ENCODE measurements at regions not wholly inside any gene's neighbourhood (a gene's known extent, or its start where the extent isn't known, plus 50 kb on each side); places are given as distances from the start of the nearest gene placed in this dataset.
"Not testable (repeated sequence)": the region's sequence is repeated elsewhere in the genome, so short reads cannot be mapped to it uniquely, and the experiment has no call there.

GRCh38 chr11:80948781-80949180 lies 1508.0 kb upstream of the TENM4 start:
- no peak for DNase-seq (ENCODE audit: low read depth)

DNA sequence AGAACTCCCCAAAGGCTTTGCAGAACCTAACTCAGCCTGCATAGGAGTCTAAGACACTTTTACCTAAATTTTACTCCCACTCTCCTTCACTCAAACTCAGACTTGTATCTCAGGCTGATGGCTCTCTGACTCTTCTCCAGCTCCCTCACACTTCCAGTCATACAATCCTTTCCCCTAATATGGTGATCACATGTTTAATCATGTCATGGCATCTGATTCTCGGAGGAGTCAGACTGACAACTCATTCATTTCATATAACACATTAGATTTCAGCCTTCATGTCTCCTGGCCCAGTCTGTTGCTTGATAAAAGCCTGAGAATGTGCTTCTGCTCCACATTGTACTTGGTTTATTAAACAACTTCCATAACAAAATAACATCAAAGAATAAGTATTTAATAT lies 1503.9 kb upstream of the TENM4 start:
- no peak for DNase-seq (ENCODE audit: low read depth)

- DNase-seq (ENCODE audit: low read depth), result no peak
These were observed 1502.4 kb upstream of the TENM4 start for GRCh38 chr11:80943226-80943625.

- DNase-seq (ENCODE audit: low read depth), result no peak
These were observed 1497.0 kb upstream of the TENM4 start for GRCh38 chr11:80937842-80938241.

GRCh38 chr11:80930038-80930437 lies 1489.2 kb upstream of the TENM4 start:
- DNase-seq (ENCODE audit: low read depth), result no peak

DNA sequence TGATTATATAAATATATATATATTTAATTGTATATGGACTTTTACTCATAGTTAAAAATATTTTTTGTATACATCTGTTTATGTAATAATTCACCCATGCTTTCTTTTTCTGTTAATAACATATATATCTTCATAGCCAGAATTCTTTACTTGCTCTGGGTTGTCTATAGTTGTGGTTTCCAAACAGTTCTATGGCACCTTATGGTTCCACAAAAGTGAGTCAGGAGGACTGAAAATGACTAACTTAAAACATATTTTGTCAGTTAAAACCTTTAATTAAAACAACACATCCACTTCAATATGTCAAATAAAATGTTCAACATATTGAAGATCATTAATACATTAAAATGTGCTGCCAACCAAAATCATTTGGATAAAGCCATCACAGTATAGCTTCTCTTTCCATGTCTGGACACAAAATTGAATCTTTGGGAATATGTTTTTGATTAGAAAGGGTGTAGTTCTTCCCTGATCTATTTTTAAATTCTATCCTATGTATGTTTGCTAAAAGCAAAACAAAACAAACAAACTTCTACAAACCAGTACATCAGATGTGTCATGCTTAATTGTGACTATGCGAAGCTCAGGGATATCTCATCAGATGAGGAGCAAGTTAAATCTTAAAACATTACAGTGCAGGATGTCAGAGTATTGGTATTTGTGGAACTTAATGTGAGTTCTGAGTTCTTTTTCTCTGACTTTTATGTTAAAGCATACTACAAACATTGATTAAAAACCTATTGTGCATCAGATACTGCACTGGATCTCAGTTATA lies 1488.4 kb upstream of the TENM4 start:
- DNase-seq (ENCODE audit: low read depth), result no peak

- DNase-seq (ENCODE audit: low read depth), result no peak
These were observed 1484.5 kb upstream of the TENM4 start for GRCh38 chr11:80925321-80925720.

- DNase-seq (ENCODE audit: low read depth), result not testable (repeated sequence)
These were observed 1480.5 kb upstream of the TENM4 start for GRCh38 chr11:80921310-80921709.

GRCh38 chr11:80916173-80916798 lies 1475.5 kb upstream of the TENM4 start:
- DNase-seq (ENCODE audit: low read depth), result no peak

DNA sequence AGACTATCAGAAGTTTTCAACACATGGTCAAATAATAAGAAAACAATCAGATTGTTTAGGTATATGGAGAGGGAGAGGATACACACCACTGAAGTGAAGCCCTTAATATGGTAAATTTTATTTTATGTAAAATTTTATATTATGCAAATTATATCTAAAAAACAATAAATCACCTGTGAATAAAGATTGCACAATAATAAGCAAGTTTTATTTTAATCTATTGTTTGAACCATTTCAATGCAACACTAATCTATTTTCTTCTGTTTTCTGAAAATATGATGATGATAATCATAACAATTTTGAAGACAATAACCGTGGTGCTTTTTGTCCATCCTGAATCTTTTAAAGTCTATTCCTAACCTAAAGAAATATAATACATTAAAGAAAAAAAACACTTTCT lies 1473.5 kb upstream of the TENM4 start:
- DNase-seq (ENCODE audit: low read depth), result no peak

- DNase-seq (ENCODE audit: low read depth), result no peak
These were observed 1470.8 kb upstream of the TENM4 start for GRCh38 chr11:80911666-80912065.

- no peak for DNase-seq (ENCODE audit: low read depth)
These were observed 1459.4 kb upstream of the TENM4 start for GRCh38 chr11:80900265-80900664.

DNA sequence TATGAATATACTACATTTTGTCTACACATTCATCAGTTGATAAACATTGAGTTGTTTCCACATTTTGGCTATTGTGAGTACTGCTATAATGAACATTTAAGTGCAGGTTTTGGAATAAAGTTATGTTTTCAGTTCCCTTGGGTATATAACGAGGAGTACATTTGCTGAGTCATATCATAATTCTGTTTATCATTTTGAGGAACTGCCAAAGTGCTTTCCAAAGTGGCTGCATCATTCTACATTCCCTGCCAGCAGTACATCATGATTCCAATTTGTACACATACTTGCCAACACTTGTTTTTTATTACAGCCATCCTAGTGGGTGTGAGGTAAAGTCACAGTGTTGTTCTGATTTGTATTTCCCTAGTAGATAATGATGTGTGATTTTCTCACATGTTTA lies 1458.6 kb upstream of the TENM4 start:
- no peak for DNase-seq (ENCODE audit: low read depth)

- DNase-seq (ENCODE audit: low read depth), result no peak
These were observed 1458.1 kb upstream of the TENM4 start for GRCh38 chr11:80898910-80899309.

- DNase-seq (ENCODE audit: low read depth), result no peak
These were observed 1445.9 kb upstream of the TENM4 start for GRCh38 chr11:80886684-80887083.

DNA sequence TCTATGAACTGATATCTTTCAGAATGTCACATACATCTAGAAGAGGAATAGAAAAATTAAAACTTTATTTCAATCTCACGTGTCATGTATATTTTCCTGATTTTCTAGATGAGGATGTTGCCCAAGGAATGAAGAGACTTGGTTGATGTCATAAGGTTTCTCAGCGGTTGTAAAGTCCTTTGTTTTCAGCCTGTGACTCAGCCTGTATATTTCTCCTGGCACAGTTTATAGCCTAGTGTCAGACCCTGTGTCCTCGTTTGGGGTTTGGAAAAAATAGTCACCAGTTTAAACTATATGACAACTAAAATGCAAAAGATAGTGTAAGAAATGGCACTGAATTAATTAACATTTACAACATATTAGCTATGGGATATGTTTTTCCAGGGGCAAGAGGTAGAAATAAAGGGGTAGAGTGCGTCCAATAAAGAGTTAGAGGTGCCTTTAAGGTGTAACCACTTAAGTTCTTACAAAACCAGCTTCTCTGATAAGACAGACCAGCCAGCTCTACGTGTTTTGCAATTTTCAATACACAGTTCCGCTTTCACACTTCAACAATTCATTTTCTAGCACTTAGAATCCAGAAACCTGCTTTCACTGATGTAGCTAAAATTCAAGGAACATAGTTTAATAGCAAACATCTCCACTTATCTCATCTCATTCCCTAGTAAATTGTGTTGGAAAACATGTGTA lies 1432.6 kb upstream of the TENM4 start:
- DNase-seq (ENCODE audit: low read depth), result no peak

GRCh38 chr11:80872116-80872728 lies 1431.4 kb upstream of the TENM4 start:
- DNase-seq (ENCODE audit: low read depth), result no peak

DNA sequence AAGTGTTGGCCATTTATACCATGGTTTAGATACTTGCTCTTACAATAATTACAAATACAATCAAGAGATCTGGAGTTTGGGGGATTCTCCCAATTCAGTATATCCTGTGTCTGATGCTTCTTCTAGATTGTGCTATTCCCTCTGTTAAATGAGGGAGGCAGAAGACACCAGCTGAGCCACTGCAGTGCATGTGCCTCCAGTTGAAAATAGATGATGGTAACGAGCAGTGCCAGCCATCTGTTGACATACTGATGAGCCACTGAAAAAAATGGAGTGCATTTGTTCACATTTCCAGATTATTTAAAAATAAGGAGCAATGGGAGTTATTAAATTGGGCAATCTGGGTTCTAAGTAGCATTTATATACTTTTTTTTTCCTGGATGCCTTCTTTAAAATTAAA lies 1428.0 kb upstream of the TENM4 start:
- no peak for DNase-seq (ENCODE audit: low read depth)

GRCh38 chr11:80862011-80862410 lies 1421.2 kb upstream of the TENM4 start:
- DNase-seq (ENCODE audit: low read depth), result no peak

DNA sequence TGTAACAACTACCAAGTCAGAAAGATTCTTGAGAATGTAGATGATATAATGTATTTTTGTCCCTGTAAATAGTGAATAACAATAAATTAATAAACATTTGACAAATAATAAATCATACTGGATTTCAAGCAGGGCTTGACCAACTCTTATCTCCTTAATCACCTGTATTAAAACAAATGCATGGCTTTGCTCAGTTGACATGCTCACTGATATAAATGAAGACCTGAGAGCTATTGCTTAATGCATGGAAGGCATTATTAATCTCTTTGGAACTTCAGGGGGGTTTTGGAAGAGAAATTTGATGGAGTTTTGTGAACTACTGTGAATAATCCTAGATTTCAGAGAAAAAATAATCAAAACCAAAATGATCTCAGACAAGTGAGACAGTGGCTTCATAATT lies 1420.4 kb upstream of the TENM4 start:
- no peak for DNase-seq (ENCODE audit: low read depth)

GRCh38 chr11:80860632-80861031 lies 1419.8 kb upstream of the TENM4 start:
- DNase-seq (ENCODE audit: low read depth), result no peak

DNA sequence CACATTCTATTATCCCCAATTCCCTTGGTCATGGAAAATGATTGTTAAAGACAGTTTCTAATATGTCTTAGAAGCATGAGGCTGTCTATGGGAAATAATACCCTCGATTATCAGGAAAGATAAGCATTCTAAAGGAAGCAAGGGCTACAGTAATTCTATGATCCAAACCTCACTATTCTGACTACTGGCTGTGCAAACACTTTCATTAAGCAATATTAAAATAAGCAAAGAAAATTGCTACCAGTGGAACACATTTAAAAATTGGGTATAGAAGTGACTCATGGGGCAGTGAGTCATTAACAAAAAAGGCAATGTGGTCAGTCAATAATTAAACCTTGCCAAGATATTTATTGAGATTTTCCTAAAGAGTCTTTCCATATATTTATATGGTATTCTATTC lies 1415.2 kb upstream of the TENM4 start:
- DNase-seq (ENCODE audit: low read depth), result no peak

GRCh38 chr11:80855426-80855825 lies 1414.6 kb upstream of the TENM4 start:
- no peak for DNase-seq (ENCODE audit: low read depth)
